Activated CD8-positive, alpha-beta memory T cell treated with anti-CD3 and anti-CD28 coated beads for 24 hours (primary cell): ENCODE measurements at regions not wholly inside any gene's neighbourhood (a gene's known extent, or its start where the extent isn't known, plus 50 kb on each side); places are given as distances from the start of the nearest gene placed in this dataset.

Experiments
- DNase-seq: peaks from one replicate; pipeline ENCODE4 v3.0.0-alpha.2; 2020

GRCh38 chr2:220892018-220892634 lies 680.0 kb downstream of the EPHA4 start:
- DNase-seq: no peak

GRCh38 chr2:220893411-220893810 lies 678.7 kb downstream of the EPHA4 start:
- no peak for DNase-seq

- DNase-seq: no peak
Observed at GRCh38 chr2:220894069-220894468, 678.0 kb downstream of the EPHA4 start.

- no peak for DNase-seq
Observed at GRCh38 chr2:220899492-220899891, 672.6 kb downstream of the EPHA4 start.

GRCh38 chr2:220904015-220904414 lies 668.1 kb downstream of the EPHA4 start:
- DNase-seq: no peak

GRCh38 chr2:220913384-220913783 lies 658.7 kb downstream of the EPHA4 start:
- DNase-seq: no peak

- no peak for DNase-seq
Observed at GRCh38 chr2:220915092-220915623, 656.9 kb downstream of the EPHA4 start.

GRCh38 chr2:220916931-220917330 lies 655.2 kb downstream of the EPHA4 start:
- DNase-seq: no peak

- no peak for DNase-seq
Observed at GRCh38 chr2:220930271-220931076, 641.6 kb downstream of the EPHA4 start.

GRCh38 chr2:220931491-220931890 lies 640.6 kb downstream of the EPHA4 start:
- DNase-seq: no peak

- DNase-seq: no peak
Observed at GRCh38 chr2:220932041-220932440, 640.1 kb downstream of the EPHA4 start.

- no peak for DNase-seq
Observed at GRCh38 chr2:220935789-220936321, 636.2 kb downstream of the EPHA4 start.

GRCh38 chr2:220936641-220937197 lies 635.4 kb downstream of the EPHA4 start:
- DNase-seq: no peak

- DNase-seq: no peak
Observed at GRCh38 chr2:220937245-220937644, 634.9 kb downstream of the EPHA4 start.

GRCh38 chr2:220940646-220941045 lies 631.5 kb downstream of the EPHA4 start:
- DNase-seq: no peak

- DNase-seq: no peak
Observed at GRCh38 chr2:220941683-220942082, 630.4 kb downstream of the EPHA4 start.

- DNase-seq: no peak
Observed at GRCh38 chr2:220946552-220946951, 625.6 kb downstream of the EPHA4 start.

- DNase-seq: no peak
Observed at GRCh38 chr2:220948579-220948978, 623.5 kb downstream of the EPHA4 start.

- DNase-seq: no peak
Observed at GRCh38 chr2:220949466-220949865, 622.6 kb downstream of the EPHA4 start.

GRCh38 chr2:220955776-220956175 lies 616.3 kb downstream of the EPHA4 start:
- no peak for DNase-seq

- DNase-seq: no peak
Observed at GRCh38 chr2:220956429-220956828, 615.7 kb downstream of the EPHA4 start.

GRCh38 chr2:220959391-220959802 lies 612.7 kb downstream of the EPHA4 start:
- no peak for DNase-seq

GRCh38 chr2:220961143-220961860 lies 610.8 kb downstream of the EPHA4 start:
- no peak for DNase-seq
